H1 (cell line): ENCODE measurements at regions not wholly inside any gene's neighbourhood (a gene's known extent, or its start where the extent isn't known, plus 50 kb on each side); places are given as distances from the start of the nearest gene placed in this dataset.

ENCODE experiments used
- CTCF ChIA-PET: fragments of 300-600 bp; sonication (Branson Sonifier 250); formaldehyde crosslinking; loops from one replicate; lab custom pipeline; 2021; ENCODE audit not compliant: partially characterized antibody; lab: Charles Lee
- POLR2A ChIA-PET: fragments of 300-600 bp; sonication (Branson Sonifier 250); formaldehyde crosslinking; loops from one replicate; lab custom pipeline; 2021; ENCODE audit warnings: inconsistent platforms; ENCODE audit not compliant: partially characterized antibody; lab: Charles Lee
- DNase-seq, 2 experiments: peaks; one replicate each; pipeline versions ENCODE4 v3.0.0 to v3.0.0-alpha.2; 2010 to 2022; ENCODE audit warnings: low spot score in 2 of 2, low read depth in 1 of 2, mixed read lengths in 1 of 2
- FAIRE-seq: peaks from 2 replicates; lab custom pipeline; 2011; peaks lifted over from hg19 to GRCh38; lab: Jason Lieb, UNC
- H2AFZ ChIP-seq: 2 replicates; pipeline ENCODE4 v1.8.1; 2012; ENCODE audit warnings: low read length, inconsistent platforms
- H2AK5ac ChIP-seq: 2 replicates; pipeline ENCODE4 v1.6.1; 2013; ENCODE audit warnings: low read depth, low read length
- H2BK120ac ChIP-seq: replicated peaks from 2 replicates; pipeline ENCODE3; 2013; ENCODE audit warnings: low read depth, low read length, inconsistent platforms
- H2BK12ac ChIP-seq: 2 replicates; pipeline ENCODE4 v1.6.1; 2013; ENCODE audit warnings: low read depth, low read length
- H2BK15ac ChIP-seq: 2 replicates; pipeline ENCODE4 v1.6.1; 2013; ENCODE audit warnings: low read length
- H2BK20ac ChIP-seq: 2 replicates; pipeline ENCODE4 v1.6.1; 2013; ENCODE audit warnings: low read length
- H2BK5ac ChIP-seq: 2 replicates; pipeline ENCODE4 v1.6.1; 2013; ENCODE audit warnings: low read depth, low read length
- H3K14ac ChIP-seq: 2 replicates; pipeline ENCODE4 v1.6.1; 2013; ENCODE audit warnings: inconsistent platforms; ENCODE audit not compliant: insufficient read length
- H3K18ac ChIP-seq: 2 replicates; pipeline ENCODE4 v1.6.1; 2013; ENCODE audit warnings: low read length; ENCODE audit errors: extremely low read depth
- H3K23ac ChIP-seq: 2 replicates; pipeline ENCODE4 v1.6.1; 2013; ENCODE audit warnings: inconsistent platforms; ENCODE audit not compliant: insufficient read length
- H3K23me2 ChIP-seq: 2 replicates; pipeline ENCODE4 v1.6.1; 2013; ENCODE audit warnings: low read depth, low read length
- H3K27ac ChIP-seq: 2 replicates; pipeline ENCODE4 v1.6.1; 2011; ENCODE audit warnings: low read depth, low read length, inconsistent platforms
- H3K27me3 ChIP-seq, 4 experiments: replicated peaks in 1 of 4; 1 replicate in 1 of 4; 2 replicates in 3 of 4; pipeline versions ENCODE4 v1.6.1 to v1.8.1; 2011 to 2013; ENCODE audit warnings: low read length in 3 of 4, mild to moderate bottlenecking in 3 of 4, inconsistent platforms in 2 of 4, mixed read lengths in 2 of 4, moderate library complexity in 1 of 4; ENCODE audit not compliant: control insufficient read depth in 3 of 4, insufficient read depth in 3 of 4; ENCODE audit errors: extremely low read depth in 1 of 4
- H3K36me3 ChIP-seq, 4 experiments: 2 replicates each; pipeline versions ENCODE4 v1.6.1 to v1.8.1; 2011 to 2013; ENCODE audit warnings: mild to moderate bottlenecking in 4 of 4, low read length in 3 of 4, moderate library complexity in 2 of 4, control low read depth in 1 of 4, inconsistent platforms in 1 of 4; ENCODE audit not compliant: insufficient read depth in 4 of 4, control insufficient read depth in 2 of 4
- H3K4ac ChIP-seq: replicated peaks from 2 replicates; pipeline ENCODE3; 2013; ENCODE audit warnings: low read length, low read depth, mixed read lengths, inconsistent platforms; ENCODE audit not compliant: insufficient read length
- H3K4me1 ChIP-seq, 4 experiments: replicated peaks in 1 of 4; 1 replicate in 1 of 4; 2 replicates in 3 of 4; pipeline versions ENCODE4 v1.6.1 to v1.8.1; 2011 to 2013; ENCODE audit warnings: low read length in 3 of 4, inconsistent platforms in 2 of 4, mixed read lengths in 1 of 4; ENCODE audit not compliant: insufficient read depth in 4 of 4, control insufficient read depth in 3 of 4
- H3K4me2 ChIP-seq, 2 experiments: 2 replicates each; pipeline versions ENCODE4 v1.6.1 to v1.8.1; 2011 to 2013; ENCODE audit warnings: low read depth in 2 of 2, low read length in 2 of 2, control low read depth in 1 of 2, inconsistent platforms in 1 of 2, mild to moderate bottlenecking in 1 of 2; ENCODE audit not compliant: insufficient read depth in 1 of 2
- H3K4me3 ChIP-seq, 4 experiments: fragments of 200-600, 300-600 bp in 1 of 4; sonication (generic), shearing (Covaris generic), sonication (Bioruptor Twin) in 1 of 4; 2 replicates each; pipeline versions ENCODE4 v1.5.1 to v1.8.1; 2011 to 2016; ENCODE audit warnings: low read length in 4 of 4, low read depth in 3 of 4, control low read depth in 2 of 4, inconsistent platforms in 2 of 4, mild to moderate bottlenecking in 2 of 4, mixed read lengths in 1 of 4, moderate library complexity in 1 of 4; ENCODE audit not compliant: insufficient read depth in 2 of 4; ENCODE audit errors: extremely low read depth in 1 of 4
- H3K56ac ChIP-seq: replicated peaks from 2 replicates; pipeline ENCODE3; 2013; ENCODE audit warnings: low read depth, mild to moderate bottlenecking, mixed read lengths, low read length, inconsistent platforms; ENCODE audit not compliant: insufficient read length
- H3K79me1 ChIP-seq: 2 replicates; pipeline ENCODE4 v1.6.1; 2013; ENCODE audit warnings: low read depth, low read length, control low read depth
- H3K79me2 ChIP-seq, 2 experiments: 2 replicates each; pipeline versions ENCODE4 v1.6.1 to v1.8.1; 2012 to 2013; ENCODE audit warnings: low read length in 2 of 2, mild to moderate bottlenecking in 2 of 2, inconsistent platforms in 1 of 2; ENCODE audit not compliant: insufficient read depth in 2 of 2, control insufficient read depth in 1 of 2
- H3K9ac ChIP-seq, 4 experiments: replicated peaks in 1 of 4; 1 replicate in 1 of 4; 2 replicates in 3 of 4; pipeline versions ENCODE4 v1.6.1 to v1.8.1; 2011 to 2013; ENCODE audit warnings: low read depth in 3 of 4, low read length in 3 of 4, control low read depth in 2 of 4, mild to moderate bottlenecking in 2 of 4, moderate library complexity in 2 of 4, inconsistent platforms in 1 of 4; ENCODE audit errors: extremely low read depth in 1 of 4
- H3K9me3 ChIP-seq, 2 experiments: 2 replicates each; pipeline versions ENCODE4 v1.6.1 to v1.8.1; 2012 to 2013; ENCODE audit warnings: mild to moderate bottlenecking in 2 of 2, moderate library complexity in 2 of 2, control low read depth in 1 of 2, inconsistent platforms in 1 of 2, low read depth in 1 of 2, low read length in 1 of 2, mixed read lengths in 1 of 2; ENCODE audit not compliant: insufficient read depth in 2 of 2
- H4K20me1 ChIP-seq, 2 experiments: replicated peaks in 1 of 2; 2 replicates each; pipeline versions ENCODE3 to v1.8.1; 2011 to 2013; ENCODE audit warnings: inconsistent platforms in 2 of 2, low read length in 2 of 2, mild to moderate bottlenecking in 1 of 2; ENCODE audit not compliant: insufficient read depth in 2 of 2, control insufficient read depth in 1 of 2
- H4K5ac ChIP-seq: 2 replicates; pipeline ENCODE4 v1.6.1; 2013; ENCODE audit warnings: low read length, low read depth, mixed read lengths, inconsistent platforms; ENCODE audit not compliant: insufficient read length
- H4K8ac ChIP-seq: 2 replicates; pipeline ENCODE4 v1.8.0; 2013; ENCODE audit warnings: mild to moderate bottlenecking, moderate library complexity, low read length, inconsistent platforms; ENCODE audit not compliant: insufficient read depth; ENCODE audit errors: extremely low read depth
- H4K91ac ChIP-seq: replicated peaks from 2 replicates; pipeline ENCODE3; 2013; ENCODE audit warnings: low read length, mixed read lengths, inconsistent platforms; ENCODE audit not compliant: insufficient read length
- EP300 ChIP-seq, 2 experiments: IDR thresholded peaks; 1 replicate in 1 of 2; 2 replicates in 1 of 2; pipeline ENCODE4 v1.6.1; 2011 to 2012; ENCODE audit warnings: low read depth in 2 of 2, low read length in 2 of 2, mild to moderate bottlenecking in 2 of 2, borderline replicate concordance in 1 of 2, inconsistent platforms in 1 of 2, moderate library complexity in 1 of 2
- GTF2F1 ChIP-seq: IDR thresholded peaks from 2 replicates; pipeline ENCODE4 v1.6.1; 2012; ENCODE audit warnings: low read depth, low read length, improper control_type of control experiment, borderline replicate concordance
- MAX ChIP-seq: IDR thresholded peaks from 2 replicates; pipeline ENCODE4 v1.6.1; 2012; ENCODE audit warnings: inconsistent platforms
- RNF2 ChIP-seq: fragments of 200-900, 300-1000 bp; sonication (generic); IDR thresholded peaks from 2 replicates; pipeline ENCODE4 v1.7.1; 2016; ENCODE audit warnings: borderline replicate concordance, low read depth, mild to moderate bottlenecking, antibody characterized with exemption, low read length; ENCODE audit not compliant: poor library complexity, severe bottlenecking; ENCODE audit errors: missing control alignments
- RXRA ChIP-seq: IDR thresholded peaks from 2 replicates; pipeline ENCODE4 v1.6.1; 2011; ENCODE audit warnings: low read depth, mild to moderate bottlenecking, low read length, moderate library complexity; ENCODE audit not compliant: insufficient read depth
- WGBS, 2 experiments: shearing (Covaris generic) in 1 of 2; methylation state at CpG; one replicate each; pipeline versions ENCODE4 v1.1.6 to v1.1.7; 2013 to 2015; ENCODE audit warnings: low lambda C conversion rate in 2 of 2, mixed read lengths in 2 of 2, inconsistent platforms in 1 of 2, low coverage in 1 of 2, missing lambda C conversion rate in 1 of 2; ENCODE audit not compliant: insufficient replicate concordance in 2 of 2, insufficient coverage in 1 of 2, insufficient read length in 1 of 2; ENCODE audit errors: extremely low coverage in 1 of 2, missing lambda C conversion rate in 1 of 2; 5-methylcytosine and 5-hydroxymethylcytosine counted together

- POLR2A ChIA-PET, result no interaction called here
- 93% methylated on average over 2 of the region's 2 CpGs; no CpG with 5 or more reads in 1 of the 2 experiments for WGBS, 2 experiments
- FAIRE-seq, result no peak
Measured at GRCh38 chr1:217021956-217022355, 298.7 kb upstream of the ESRRG start.

More at GRCh38 chr1:217021956-217022355, 298.7 kb upstream of the ESRRG start:
- H2BK120ac ChIP-seq, result no peak overlapping the region
- peaks cover 0 to 1% (median 0%) of the 10 kb centered on the region in 4 experiments; a peak in 1 of 7 replicates for H3K27me3 ChIP-seq
- no peaks in the 10 kb centered on the region for H3K79me2 ChIP-seq
- no peak overlapping the region for H2BK15ac ChIP-seq
- no peak overlapping the region for H3K56ac ChIP-seq
- H2AK5ac ChIP-seq, result no peak overlapping the region
- CTCF ChIA-PET, result interaction anchor here (0.8 to 1.0 kb wide), 2 partner anchors 9 to 26 kb away, joined by 4 to 6 read pairs; no protein-coding TSS in a partner anchor
- H3K4ac ChIP-seq, result no peak overlapping the region
- no peak overlapping the region for H4K8ac ChIP-seq
- no peak overlapping the region for H2BK12ac ChIP-seq
- H3K23me2 ChIP-seq, result peaks cover 1% of the 10 kb centered on the region; the same call in 1 of the 2 replicates
- H2AFZ ChIP-seq, result no peak overlapping the region
- no peaks in the 10 kb centered on the region for H3K9me3 ChIP-seq
- no peak for DNase-seq
- H2BK5ac ChIP-seq, result no peak overlapping the region
- H3K4me2 ChIP-seq, result no peak overlapping the region
- H3K9ac ChIP-seq, result no peak overlapping the region
- H3K4me1 ChIP-seq, result no peaks in the 10 kb centered on the region
- no peak overlapping the region for H3K27ac ChIP-seq
- TF ChIP-seq EP300 (IDR thresholded peaks at IDR 0.05; ENCODE audit: borderline replicate concordance in 1 of 2, low read depth in 2 of 2, low read length in 2 of 2), result no peak
- TF ChIP-seq RNF2, result no peak
- TF ChIP-seq MAX, result no peak
- no peak for TF ChIP-seq GTF2F1
- TF ChIP-seq RXRA, result no peak
- no peaks in the 10 kb centered on the region for H3K36me3 ChIP-seq
- H3K4me3 ChIP-seq, result no peak overlapping the region
- no peak overlapping the region for H3K18ac ChIP-seq
- no peaks in the 10 kb centered on the region for H4K20me1 ChIP-seq
- no peak overlapping the region for H4K5ac ChIP-seq
- no peaks in the 10 kb centered on the region for H3K79me1 ChIP-seq
- H2BK20ac ChIP-seq, result no peak overlapping the region
- no peak overlapping the region for H3K23ac ChIP-seq
- no peak overlapping the region for H3K14ac ChIP-seq
- no peak overlapping the region for H4K91ac ChIP-seq
